GM12872 (cell line): ENCODE measurements at regions not wholly inside any gene's neighbourhood (a gene's known extent, or its start where the extent isn't known, plus 50 kb on each side); places are given as distances from the start of the nearest gene placed in this dataset.

Source experiments
- CTCF ChIP-seq: IDR thresholded peaks from 3 replicates; pipeline ENCODE4 v1.5.1; 2011; ENCODE audit warnings: low read depth, mild to moderate bottlenecking, low read length, moderate library complexity; ENCODE audit not compliant: insufficient read depth

GRCh38 chr12:18207266-18207665 lies 54.1 kb upstream of the PIK3C2G start:
- no peak for TF ChIP-seq CTCF

- TF ChIP-seq CTCF, result no peak
Measured at GRCh38 chr12:18206198-18206597, 55.1 kb upstream of the PIK3C2G start.

- no peak for TF ChIP-seq CTCF
Measured at GRCh38 chr12:18204053-18204452, 57.3 kb upstream of the PIK3C2G start.

- TF ChIP-seq CTCF, result no peak
Measured at GRCh38 chr12:18192119-18192518, 69.2 kb upstream of the PIK3C2G start.

GRCh38 chr12:18183141-18183540 lies 78.2 kb upstream of the PIK3C2G start:
- TF ChIP-seq CTCF, result no peak

GRCh38 chr12:18171571-18171970 lies 81.6 kb upstream of the RERGL start:
- no peak for TF ChIP-seq CTCF

GRCh38 chr12:18168016-18168415 lies 78.0 kb upstream of the RERGL start:
- no peak for TF ChIP-seq CTCF

- TF ChIP-seq CTCF, result no peak
Measured at GRCh38 chr12:18165889-18166288, 75.9 kb upstream of the RERGL start.
